Suprapubic skin (tissue), 3 donors: ENCODE measurements at regions not wholly inside any gene's neighbourhood (a gene's known extent, or its start where the extent isn't known, plus 50 kb on each side); places are given as distances from the start of the nearest gene placed in this dataset.

Experiments used
- POLR2AphosphoS5 ChIP-seq, 3 donors: sonication (generic); formaldehyde crosslinking; IDR thresholded peaks; one replicate each; pipeline ENCODE4 v1.6.1; 2017; ENCODE audit warnings: antibody characterized with exemption in 3 of 3
- TF ChIP-seq, protein P1 (sequence below), 2 donors: fragments of 200-600 bp in 1 of 2; fragments of 450-650 bp in 1 of 2; sonication (generic) in 1 of 2; IDR thresholded peaks; one replicate each; pipeline ENCODE4 v1.5.1; 2016 to 2019; ENCODE audit warnings: antibody characterized with exemption in 2 of 2, mild to moderate bottlenecking in 1 of 2, moderate library complexity in 1 of 2

DNA sequence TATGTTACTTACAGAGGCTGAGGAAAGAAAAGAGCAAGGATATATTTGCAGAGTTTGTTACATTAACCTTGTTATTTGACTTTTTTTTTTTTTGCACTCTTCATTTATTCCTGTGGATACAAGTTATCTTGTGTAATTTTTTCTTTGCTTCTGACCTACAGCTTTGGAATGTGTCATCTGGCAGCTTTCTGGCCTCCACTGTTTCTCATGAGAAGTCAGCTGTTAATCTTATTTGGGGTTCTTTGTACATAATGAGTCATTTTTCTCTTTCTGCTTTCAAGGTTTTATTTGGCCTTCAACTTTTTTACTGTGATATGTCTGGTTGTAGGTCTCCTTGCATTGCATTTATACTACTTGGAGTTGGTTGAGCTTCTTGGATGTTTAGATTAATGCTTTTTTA lies 333.4 kb downstream of the SMOC2 start:
- TF ChIP-seq, protein P1, sequence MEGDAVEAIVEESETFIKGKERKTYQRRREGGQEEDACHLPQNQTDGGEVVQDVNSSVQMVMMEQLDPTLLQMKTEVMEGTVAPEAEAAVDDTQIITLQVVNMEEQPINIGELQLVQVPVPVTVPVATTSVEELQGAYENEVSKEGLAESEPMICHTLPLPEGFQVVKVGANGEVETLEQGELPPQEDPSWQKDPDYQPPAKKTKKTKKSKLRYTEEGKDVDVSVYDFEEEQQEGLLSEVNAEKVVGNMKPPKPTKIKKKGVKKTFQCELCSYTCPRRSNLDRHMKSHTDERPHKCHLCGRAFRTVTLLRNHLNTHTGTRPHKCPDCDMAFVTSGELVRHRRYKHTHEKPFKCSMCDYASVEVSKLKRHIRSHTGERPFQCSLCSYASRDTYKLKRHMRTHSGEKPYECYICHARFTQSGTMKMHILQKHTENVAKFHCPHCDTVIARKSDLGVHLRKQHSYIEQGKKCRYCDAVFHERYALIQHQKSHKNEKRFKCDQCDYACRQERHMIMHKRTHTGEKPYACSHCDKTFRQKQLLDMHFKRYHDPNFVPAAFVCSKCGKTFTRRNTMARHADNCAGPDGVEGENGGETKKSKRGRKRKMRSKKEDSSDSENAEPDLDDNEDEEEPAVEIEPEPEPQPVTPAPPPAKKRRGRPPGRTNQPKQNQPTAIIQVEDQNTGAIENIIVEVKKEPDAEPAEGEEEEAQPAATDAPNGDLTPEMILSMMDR (IDR thresholded peaks at IDR 0.05): no peak
- TF ChIP-seq POLR2AphosphoS5 (IDR thresholded peaks at IDR 0.05): no peak
